ENCODE measurements at regions not wholly inside any gene's neighbourhood (a gene's known extent, or its start where the extent isn't known, plus 50 kb on each side); places are given as distances from the start of the nearest gene placed in this dataset.

DNA sequence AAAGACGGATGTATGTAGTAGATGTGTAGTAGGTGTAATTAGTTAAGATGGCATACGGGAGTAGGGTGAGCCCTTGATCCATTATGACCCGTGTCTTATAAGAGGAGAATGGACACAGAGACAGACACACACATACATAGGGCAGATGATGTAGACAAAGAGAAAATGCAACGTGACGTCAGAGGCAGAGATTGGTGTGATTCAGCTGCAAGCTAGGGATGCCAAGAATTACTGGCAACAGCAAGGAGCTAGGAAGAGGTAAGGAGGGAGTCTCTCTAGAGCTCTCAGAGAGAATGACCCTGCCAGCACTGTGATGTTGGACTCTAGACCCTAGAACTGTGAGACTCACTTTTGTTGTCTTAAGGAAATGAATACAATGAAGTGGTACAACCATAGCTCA, 247.0 kb upstream of the HABP2 start:
- TF ChIP-seq, protein P1, sequence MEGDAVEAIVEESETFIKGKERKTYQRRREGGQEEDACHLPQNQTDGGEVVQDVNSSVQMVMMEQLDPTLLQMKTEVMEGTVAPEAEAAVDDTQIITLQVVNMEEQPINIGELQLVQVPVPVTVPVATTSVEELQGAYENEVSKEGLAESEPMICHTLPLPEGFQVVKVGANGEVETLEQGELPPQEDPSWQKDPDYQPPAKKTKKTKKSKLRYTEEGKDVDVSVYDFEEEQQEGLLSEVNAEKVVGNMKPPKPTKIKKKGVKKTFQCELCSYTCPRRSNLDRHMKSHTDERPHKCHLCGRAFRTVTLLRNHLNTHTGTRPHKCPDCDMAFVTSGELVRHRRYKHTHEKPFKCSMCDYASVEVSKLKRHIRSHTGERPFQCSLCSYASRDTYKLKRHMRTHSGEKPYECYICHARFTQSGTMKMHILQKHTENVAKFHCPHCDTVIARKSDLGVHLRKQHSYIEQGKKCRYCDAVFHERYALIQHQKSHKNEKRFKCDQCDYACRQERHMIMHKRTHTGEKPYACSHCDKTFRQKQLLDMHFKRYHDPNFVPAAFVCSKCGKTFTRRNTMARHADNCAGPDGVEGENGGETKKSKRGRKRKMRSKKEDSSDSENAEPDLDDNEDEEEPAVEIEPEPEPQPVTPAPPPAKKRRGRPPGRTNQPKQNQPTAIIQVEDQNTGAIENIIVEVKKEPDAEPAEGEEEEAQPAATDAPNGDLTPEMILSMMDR (IDR thresholded peaks at IDR 0.05): no peak
- TF ChIP-seq POLR2A (IDR thresholded peaks at IDR 0.05): no peak
- no peak for TF ChIP-seq POLR2AphosphoS5 (IDR thresholded peaks at IDR 0.05)

Measured in sigmoid colon (tissue), 4 donors.